Activated CD4-positive, alpha-beta T cell treated with anti-CD3 and anti-CD28 coated beads for 24 hours (primary cell): ENCODE measurements at regions not wholly inside any gene's neighbourhood (a gene's known extent, or its start where the extent isn't known, plus 50 kb on each side); places are given as distances from the start of the nearest gene placed in this dataset.

ENCODE experiments used
- DNase-seq, 2 donors: peaks; one replicate each; pipeline ENCODE4 v3.0.0-alpha.2; 2020; ENCODE audit warnings: low read depth in 2 of 2

DNA sequence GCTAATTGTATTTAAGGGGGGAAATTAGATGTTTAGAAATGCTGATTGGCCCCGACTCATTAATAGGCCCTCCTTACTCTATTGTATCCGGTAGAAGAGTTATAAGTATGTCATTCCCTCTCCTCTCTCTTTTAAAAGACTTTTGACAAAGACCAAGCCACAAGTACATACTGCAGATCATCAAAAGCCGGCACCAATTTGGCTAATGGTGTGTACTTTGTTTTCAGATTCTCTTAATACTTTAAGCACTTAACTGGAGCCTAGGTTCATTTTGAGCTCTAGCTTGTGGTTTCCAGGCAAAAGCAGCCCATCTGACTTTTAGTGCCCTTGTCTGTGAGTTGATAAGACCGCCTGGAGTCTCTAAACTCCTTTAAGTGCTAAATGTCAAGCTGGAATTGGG lies 210.0 kb upstream of the LYZL1 start:
- DNase-seq, result no peak

DNA sequence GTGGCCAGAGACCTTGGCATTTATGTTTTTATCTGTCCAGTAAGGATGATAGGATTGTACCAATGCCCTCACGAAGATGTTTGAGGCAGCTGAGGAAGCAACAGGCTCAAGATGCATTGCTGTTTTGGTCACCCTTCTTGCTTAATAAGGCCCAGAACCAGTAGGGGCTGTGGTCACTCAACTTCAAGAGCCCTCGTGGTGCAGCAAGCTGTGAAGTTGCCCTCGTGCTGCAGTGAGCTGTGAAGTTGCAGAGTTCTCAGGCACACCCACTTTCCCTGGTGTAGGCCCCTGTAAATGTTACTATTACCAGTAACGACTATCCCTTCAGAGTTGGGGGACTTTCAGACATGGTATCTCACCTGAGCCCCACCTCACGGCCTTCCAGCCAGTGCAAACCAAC lies 207.6 kb upstream of the LYZL1 start:
- no peak for DNase-seq

DNA sequence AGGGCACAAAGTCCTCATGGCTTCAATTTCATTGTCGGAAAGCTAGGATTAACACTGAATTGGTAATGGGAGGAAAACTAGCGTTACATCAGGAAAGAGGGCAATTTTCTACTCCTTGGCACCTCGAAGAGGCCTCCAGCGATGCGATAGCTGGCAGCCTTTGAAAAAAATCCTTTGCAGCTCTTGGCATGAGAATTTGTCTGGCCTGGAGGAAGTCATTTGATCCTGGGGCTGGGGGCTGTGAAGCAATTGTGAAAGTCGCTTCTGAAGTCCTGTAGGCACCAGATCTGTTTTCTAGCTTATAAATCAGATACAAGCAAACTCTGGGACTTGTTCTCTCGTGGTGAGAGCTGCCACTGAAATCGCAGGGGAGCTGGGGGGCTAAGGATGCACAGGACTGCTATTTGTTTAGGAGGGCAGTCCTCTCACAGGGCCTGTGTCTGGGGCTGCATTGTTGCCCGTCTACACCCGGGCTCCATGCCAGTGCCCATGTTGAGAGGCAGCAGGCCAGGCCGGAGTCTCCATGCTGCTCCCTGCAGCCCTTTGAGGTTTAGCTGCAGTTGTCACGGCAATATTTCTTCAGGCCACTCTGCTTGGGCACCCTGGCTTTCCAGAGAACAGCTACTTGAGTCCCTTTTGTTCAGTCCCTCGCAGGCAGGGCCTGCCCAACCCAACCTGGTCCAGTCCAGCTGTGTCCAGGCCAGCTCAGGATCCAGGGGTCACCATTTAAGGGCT lies 206.8 kb upstream of the LYZL1 start:
- no peak for DNase-seq

DNA sequence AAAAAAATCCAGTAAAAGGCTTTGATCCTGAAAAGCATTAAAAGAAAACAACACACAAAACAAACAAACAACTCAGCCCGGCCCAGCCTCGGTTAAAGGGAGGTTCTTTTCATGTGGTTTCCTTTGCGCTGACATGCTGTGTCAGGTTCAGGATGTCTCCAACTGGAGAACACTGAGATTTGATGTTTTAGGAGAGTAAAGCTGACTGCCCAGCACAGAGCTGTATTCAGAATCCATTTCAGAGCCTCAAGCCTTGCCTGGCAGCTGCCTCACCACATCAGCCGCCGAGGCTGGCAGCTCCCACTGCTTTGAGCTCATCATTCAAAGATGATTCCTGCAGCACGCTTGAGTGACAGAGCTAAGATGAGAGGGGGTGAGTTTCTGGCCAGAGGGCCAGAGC lies 205.8 kb upstream of the LYZL1 start:
- no peak for DNase-seq

DNA sequence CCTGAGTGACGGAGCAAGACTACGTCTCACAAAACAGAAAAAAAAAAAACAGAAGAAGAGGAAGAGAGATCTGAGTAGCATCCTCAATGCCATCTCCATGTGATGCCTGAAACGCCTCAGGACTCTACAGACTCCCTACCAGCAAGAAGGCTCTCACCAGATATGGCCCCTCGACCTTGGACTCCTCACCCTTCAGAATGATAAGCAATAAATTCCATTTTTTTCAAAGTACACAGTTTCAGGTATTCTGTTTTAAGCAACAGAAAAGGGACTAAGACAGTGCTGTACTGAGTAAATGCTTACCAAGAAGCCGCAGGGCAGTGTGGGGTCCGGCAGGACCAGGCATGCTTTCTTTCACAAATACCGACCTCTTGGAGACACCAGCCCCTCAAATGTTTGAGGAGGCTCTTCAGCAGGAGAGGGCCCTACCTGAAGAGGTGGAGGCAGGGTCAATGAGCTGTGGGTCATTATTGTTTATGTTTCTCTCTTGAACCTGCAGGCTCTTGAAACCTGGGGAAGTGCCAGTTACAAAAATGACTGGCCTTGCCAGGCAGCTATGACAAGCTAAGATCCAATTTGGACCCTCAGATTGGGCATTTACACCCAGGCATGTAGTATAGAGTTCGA lies 204.1 kb upstream of the LYZL1 start:
- DNase-seq, result no peak

DNA sequence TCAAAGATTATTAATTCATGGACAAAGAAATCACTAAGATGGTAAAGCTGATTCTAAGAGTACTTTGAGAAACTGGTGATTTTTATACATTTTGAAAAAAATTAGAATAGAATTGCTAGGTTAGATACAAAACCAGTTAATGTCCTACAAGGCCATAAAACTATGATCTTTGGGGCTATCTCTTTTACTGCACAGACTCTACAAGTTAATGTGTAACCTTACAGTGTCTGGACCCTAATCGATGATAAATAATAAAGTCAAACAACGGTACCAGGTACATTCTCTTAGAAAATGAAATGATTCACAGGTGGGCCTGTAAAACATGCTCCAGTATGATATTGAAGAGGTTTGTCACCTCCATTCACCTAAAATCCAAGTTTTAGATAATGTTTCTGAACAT lies 199.8 kb upstream of the LYZL1 start:
- DNase-seq, result no peak

DNA sequence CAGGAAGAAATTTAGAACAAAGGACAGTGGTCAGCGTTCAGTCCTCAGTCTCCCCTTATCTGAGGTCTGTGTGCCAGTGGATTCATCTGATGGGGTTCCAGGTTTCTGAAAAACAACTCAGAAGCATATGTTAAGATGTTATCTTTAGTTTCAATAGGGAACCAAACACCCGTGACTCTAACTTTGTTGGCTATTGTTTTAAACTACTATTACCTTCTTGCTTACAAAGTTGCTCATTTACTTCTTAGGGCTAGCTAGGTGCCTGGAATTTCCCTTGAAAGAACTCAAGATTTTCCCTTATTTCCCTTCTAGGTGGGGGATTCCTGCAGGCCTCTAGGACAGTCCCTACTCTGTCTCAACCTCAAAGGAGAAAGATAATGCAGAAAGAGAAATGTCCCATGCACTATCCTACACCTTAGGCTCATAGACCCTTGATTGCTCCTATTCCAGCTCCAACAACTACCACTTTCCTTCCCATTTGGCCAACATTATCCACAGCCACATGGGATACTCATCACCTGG lies 192.5 kb upstream of the LYZL1 start:
- no peak for DNase-seq

DNA sequence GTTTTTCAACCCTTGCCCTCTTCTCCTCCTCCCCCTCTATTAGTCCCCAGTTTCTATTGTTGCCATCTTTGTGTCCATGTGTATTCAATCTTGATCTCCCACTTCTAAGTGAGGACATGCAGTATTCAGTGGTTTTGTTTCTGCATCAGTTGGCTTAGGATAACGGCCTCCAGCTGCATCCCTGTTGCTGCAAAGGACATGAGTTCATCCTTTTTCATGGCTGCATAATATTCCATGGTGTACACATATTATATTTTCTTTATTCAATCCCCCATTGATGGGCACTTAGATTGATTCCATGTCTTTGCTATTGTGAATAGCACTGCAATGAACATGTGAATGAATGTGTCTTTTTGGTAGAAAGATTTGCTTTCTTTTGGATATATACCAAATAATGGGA lies 190.4 kb upstream of the LYZL1 start:
- no peak for DNase-seq

DNA sequence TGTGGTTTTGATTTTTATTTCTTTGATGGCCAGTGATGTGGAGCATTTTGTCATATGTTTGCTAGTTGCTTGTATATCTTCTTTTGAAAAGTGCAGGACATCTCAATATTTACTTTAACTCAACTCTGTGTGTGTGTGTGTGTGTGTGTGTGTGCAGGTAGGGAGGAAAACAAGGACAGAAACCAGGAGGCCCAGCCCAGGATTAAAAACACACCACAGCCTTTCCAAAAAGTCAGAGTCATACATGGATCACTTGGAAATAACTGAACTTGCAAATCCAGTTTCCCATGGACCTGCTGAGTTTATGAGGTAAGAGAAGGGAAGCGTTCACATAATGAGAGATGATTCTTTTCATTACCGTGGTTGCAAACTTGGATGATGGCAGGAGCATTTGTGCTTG lies 189.9 kb upstream of the LYZL1 start:
- DNase-seq, result no peak

DNA sequence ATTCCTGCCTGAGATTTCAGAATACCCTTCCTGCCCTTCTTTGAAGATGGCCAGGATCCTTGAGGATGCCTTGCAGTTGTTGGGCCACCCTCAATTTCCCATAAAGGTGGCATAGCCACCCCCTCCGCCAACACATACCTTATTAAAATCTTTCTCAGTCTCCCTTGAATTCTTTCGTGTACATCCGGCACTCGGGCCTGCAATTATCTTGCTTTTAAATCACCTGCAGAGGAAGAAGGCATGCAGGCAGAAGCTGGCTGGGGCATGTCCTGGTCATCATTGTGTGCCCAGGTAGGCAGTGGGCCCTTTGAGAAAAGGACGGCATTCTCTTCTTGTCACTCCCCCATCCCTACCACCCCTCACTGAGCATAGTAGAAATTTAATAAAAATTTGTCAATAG lies 189.5 kb upstream of the LYZL1 start:
- no peak for DNase-seq

DNA sequence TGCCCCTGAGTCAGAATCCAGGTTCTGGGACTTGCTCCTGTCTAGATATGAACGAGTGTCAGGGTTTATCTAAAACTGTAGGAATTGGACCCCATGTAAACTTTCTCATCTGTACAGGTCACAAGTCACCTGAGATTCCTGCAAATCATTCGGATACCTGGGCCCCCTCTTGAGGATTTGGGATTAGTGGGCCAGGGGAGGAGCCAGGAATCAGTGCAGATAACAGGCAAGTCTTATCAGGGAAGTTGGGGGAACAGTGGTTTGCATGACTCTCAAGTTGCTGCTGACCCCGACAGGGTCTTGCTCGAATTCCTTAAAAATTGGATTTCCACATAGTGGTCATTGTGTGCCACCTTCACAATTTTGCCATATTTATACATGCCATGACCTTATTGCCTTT lies 188.4 kb upstream of the LYZL1 start:
- no peak for DNase-seq

DNA sequence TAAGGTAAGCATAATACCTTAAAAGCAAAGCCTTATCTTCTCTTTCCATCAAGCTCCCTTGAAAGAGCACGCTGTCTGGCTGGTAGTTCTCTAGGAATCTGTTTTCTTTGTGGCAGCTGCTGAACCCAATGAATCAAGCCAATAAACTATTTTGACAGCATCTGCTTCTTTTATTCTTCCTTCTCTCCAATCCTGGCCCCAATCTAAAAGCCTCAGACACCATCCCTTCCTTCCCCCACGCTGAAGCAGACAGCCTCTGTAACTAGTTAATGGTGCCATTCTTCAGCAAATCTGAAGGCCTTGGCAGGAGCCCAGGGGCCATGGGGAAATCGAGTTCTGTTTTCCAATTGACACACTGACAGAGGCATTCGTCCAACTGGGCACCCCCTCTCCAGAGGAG lies 186.6 kb upstream of the LYZL1 start:
- no peak for DNase-seq

DNA sequence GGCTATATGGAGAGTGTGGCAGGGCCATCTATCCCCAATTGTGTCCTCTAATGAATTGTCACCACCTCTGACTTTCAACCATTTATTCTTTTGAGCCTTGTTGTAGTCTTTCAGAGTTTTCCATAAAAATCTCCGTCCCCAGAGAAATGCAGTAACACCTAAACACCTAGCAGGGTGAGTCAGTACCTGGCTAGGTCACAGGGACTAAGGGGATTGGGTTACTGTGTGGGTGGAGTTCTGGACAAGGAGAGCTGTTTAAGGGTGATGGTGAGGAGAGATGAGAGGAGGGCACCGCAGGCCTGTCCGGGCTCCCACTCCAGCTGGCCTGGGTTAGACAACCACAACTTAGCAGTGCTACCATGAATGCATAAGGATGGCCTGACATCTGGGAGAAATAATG lies 186.2 kb upstream of the LYZL1 start:
- DNase-seq, result no peak

DNA sequence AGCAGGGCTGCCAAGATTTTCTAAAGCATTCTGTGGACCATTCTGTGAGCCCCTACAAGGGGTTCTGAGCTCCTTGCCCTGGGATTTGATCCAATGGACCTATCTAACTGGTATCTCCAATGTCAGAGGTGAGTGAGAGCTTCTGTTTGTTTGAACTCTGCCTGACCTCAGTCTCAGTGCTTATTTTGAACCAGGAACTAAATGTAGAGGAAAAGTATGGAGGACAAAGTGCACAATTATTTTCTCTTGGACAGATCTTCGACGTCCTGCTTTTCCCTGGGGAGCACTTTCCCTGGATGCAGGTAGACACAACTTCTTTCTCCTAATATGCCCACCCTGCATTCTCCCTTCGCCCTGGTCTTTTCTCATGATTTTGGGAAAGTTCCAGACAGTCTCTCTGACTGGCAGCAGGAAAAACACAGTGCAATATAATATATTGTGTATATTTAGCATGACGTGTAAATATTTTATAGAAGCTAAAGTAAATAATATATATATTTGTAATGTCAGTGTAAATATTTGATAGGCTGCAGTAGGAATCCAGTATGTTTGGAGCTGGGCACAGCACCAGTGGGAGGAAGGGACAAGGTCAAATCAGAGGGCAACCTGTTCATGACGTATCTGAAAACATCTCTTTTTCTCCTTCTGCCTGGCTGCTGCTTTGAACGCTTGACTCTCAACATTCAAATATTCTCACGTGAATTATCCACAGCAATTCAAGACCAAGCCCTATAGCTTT lies 184.0 kb upstream of the LYZL1 start:
- no peak for DNase-seq

DNA sequence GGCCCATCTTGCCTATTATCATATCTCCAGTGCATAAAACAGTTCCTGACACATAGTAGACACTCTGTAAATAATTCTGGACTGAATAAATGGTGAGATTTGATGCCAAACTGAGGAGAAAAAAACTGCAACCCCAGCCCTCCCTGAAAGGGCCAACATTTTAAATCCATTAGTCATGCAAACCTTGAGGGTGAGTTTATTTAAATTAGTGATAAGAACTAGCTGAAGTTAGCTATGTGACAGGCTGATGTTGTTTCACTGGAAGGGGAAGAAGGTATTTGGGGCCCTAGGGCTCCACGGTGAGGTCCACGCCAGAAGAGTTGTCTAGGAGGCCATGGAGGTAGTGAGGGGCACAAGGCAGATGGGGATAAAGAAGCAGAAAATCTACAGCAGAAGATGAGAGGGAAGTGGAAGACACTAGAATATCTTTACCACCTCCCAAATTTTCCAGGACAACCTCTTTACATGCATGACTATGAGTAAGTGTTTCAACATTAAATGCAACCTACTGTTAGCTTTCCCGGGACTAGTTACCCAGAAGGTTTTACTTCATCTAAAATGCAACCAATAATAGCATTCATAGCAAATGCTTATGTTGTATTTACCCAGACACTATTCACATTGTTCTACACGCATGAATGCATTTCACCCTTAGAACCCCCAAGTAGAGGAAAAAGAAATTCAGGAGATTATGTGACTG lies 183.2 kb upstream of the LYZL1 start:
- DNase-seq, result no peak

DNA sequence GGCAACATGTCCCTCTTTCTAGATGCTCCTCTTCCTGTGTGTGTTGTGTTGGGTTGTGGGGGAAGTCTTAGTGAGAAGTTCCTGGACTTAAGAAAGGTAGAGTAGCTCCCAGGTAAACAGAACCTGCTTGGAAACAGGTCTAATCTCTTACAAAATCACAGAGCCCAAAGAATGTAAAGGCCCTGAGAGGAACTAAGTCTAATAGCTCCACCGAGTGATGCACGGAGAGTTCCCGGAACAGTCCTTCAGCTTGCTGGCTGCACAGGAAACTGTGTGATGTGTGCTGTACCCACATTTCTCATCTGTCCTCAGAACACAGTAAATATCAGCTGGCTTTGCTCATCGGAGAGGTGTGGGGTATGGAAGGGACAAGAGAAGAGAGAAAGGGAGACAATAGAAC lies 182.6 kb upstream of the LYZL1 start:
- DNase-seq, result no peak

DNA sequence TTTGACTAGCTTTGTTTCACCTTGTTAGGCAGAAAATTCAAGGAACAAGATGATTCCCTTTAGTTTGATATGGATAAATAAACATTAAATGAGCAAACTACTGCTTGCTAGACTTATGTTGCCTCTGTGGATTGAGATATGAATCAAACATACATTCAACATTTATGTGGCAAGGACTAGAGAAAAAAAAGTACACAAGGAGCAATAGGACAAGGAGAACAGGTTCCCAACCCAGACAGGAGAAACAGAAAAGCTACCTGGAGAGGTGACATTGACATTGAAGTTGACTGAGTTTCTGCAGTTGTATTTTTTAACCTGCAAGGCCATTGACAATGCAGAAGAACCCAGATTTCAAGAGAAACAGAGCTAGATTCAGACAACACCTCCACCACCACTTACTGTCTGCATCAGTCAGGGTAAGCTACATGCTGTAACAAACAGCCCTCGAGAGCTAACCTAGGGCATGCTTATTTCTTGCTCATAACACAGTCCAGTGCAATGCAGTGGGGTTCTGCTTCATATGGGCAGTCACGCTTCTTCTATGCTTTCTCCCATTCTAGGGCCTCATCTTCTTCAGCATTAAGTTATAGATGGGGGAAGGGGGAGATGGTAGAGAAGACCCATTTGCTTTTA lies 180.9 kb upstream of the LYZL1 start:
- no peak for DNase-seq

DNA sequence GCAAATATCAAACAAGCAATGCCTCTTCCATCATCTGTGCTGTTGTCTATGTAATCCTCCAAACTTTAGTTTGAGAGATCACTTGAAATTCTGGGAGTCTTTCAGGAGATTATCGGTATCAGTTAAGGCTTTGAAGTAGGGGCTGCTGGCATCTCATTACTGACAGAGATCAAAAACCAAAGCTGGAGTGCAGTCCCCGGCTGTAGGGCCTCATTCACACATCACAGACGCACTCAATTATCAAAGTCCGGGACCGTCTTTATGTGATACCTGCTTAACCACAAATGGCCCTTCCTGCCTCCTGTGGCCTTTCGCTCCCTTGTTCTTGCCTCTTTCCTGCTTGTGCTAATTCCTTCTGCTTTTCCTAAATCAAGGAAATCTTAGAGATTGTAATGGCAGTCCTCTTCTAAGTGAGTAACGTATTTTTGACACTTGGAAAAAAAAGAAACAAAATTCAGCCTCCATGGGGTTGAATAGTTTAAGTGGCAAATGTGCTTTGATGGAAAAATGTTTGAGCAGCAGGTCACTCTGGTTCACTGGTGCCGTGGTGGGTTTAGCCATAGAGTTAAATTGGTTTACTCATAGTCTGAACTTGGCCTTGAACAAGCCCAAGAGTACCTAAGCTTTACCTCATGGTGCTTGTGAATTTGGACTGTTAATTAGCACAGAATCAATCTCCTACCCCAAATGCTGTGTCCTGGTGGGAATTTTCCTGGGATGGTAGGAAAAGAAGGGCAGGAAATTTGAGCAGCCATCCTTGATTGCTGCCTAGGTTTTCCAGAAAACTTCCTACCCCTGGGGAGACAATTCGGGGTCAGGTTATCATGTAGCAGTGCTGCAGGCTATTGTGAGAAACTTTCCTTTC lies 178.9 kb upstream of the LYZL1 start:
- no peak for DNase-seq

DNA sequence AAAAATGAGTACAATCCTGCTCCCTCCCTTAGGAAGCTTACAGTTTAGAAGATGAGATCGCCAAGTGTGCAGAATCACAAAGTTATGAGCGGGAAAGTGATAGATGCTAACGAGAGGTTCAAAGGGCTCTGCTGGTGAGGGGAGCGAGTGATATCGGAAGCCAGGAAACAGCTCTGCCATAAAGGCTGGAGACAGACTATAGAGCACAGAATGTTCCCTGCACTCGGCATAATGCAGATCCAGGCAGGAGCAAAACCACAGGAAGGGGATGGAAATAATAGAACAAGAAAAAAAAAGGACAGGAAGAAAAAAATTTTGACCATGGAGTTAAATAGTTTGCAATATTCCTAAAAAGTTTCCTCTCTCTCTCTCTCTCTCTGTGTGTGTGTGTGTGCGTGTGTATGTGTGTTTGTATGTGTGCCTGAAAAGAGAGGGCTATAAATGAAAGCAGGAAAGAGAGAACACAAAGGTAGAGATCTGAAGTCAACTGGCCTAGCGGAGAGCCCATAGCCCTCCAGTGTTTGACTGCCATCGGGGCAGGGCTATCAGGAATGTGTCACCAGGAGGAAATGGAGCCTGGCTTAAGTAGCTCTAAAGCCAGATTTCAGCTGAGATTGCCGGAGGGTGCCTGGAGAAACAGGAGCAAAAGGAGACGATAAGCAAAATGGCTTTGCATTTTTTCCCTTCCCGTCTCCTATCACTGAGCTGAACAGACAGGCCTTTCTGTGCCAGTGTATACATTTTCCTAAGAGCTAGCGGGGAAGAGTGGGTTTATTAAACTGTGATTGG lies 175.8 kb upstream of the LYZL1 start:
- DNase-seq, result no peak

DNA sequence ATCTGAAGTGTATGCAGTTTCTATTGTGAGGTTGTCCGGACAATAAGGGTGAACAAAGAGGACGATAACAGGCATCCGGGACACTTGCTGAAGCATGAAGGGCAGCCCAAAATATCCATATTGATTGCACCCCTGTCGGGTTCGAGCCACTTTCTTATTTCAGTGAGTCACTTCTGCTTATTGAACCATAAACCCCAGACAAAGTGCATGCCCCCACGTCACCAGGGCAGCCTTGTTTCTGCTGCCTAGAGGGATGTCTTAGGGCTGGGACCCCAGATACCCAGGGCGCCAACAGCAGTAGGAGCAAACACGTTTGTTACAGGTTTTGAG lies 175.3 kb upstream of the LYZL1 start:
- DNase-seq, result no peak
